H1 (cell line): ENCODE measurements at regions not wholly inside any gene's neighbourhood (a gene's known extent, or its start where the extent isn't known, plus 50 kb on each side); places are given as distances from the start of the nearest gene placed in this dataset.

Experiments used
- CTCF ChIA-PET: fragments of 300-600 bp; sonication (Branson Sonifier 250); formaldehyde crosslinking; loops from one replicate; lab custom pipeline; 2021; ENCODE audit not compliant: partially characterized antibody; lab: Charles Lee
- POLR2A ChIA-PET: fragments of 300-600 bp; sonication (Branson Sonifier 250); formaldehyde crosslinking; loops from one replicate; lab custom pipeline; 2021; ENCODE audit warnings: inconsistent platforms; ENCODE audit not compliant: partially characterized antibody; lab: Charles Lee
- DNase-seq, 2 experiments: peaks; one replicate each; pipeline versions ENCODE4 v3.0.0 to v3.0.0-alpha.2; 2010 to 2022; ENCODE audit warnings: low spot score in 2 of 2, low read depth in 1 of 2, mixed read lengths in 1 of 2
- FAIRE-seq: peaks from 2 replicates; lab custom pipeline; 2011; peaks lifted over from hg19 to GRCh38; lab: Jason Lieb, UNC
- H2AFZ ChIP-seq: 2 replicates; pipeline ENCODE4 v1.8.1; 2012; ENCODE audit warnings: low read length, inconsistent platforms
- H2AK5ac ChIP-seq: 2 replicates; pipeline ENCODE4 v1.6.1; 2013; ENCODE audit warnings: low read depth, low read length
- H2BK120ac ChIP-seq: replicated peaks from 2 replicates; pipeline ENCODE3; 2013; ENCODE audit warnings: low read depth, low read length, inconsistent platforms
- H2BK12ac ChIP-seq: 2 replicates; pipeline ENCODE4 v1.6.1; 2013; ENCODE audit warnings: low read depth, low read length
- H2BK15ac ChIP-seq: 2 replicates; pipeline ENCODE4 v1.6.1; 2013; ENCODE audit warnings: low read length
- H2BK20ac ChIP-seq: 2 replicates; pipeline ENCODE4 v1.6.1; 2013; ENCODE audit warnings: low read length
- H2BK5ac ChIP-seq: 2 replicates; pipeline ENCODE4 v1.6.1; 2013; ENCODE audit warnings: low read depth, low read length
- H3K14ac ChIP-seq: 2 replicates; pipeline ENCODE4 v1.6.1; 2013; ENCODE audit warnings: inconsistent platforms; ENCODE audit not compliant: insufficient read length
- H3K18ac ChIP-seq: 2 replicates; pipeline ENCODE4 v1.6.1; 2013; ENCODE audit warnings: low read length; ENCODE audit errors: extremely low read depth
- H3K23ac ChIP-seq: 2 replicates; pipeline ENCODE4 v1.6.1; 2013; ENCODE audit warnings: inconsistent platforms; ENCODE audit not compliant: insufficient read length
- H3K23me2 ChIP-seq: 2 replicates; pipeline ENCODE4 v1.6.1; 2013; ENCODE audit warnings: low read depth, low read length
- H3K27ac ChIP-seq: 2 replicates; pipeline ENCODE4 v1.6.1; 2011; ENCODE audit warnings: low read depth, low read length, inconsistent platforms
- H3K27me3 ChIP-seq, 4 experiments: replicated peaks in 1 of 4; 1 replicate in 1 of 4; 2 replicates in 3 of 4; pipeline versions ENCODE4 v1.6.1 to v1.8.1; 2011 to 2013; ENCODE audit warnings: low read length in 3 of 4, mild to moderate bottlenecking in 3 of 4, inconsistent platforms in 2 of 4, mixed read lengths in 2 of 4, moderate library complexity in 1 of 4; ENCODE audit not compliant: control insufficient read depth in 3 of 4, insufficient read depth in 3 of 4; ENCODE audit errors: extremely low read depth in 1 of 4
- H3K36me3 ChIP-seq, 4 experiments: 2 replicates each; pipeline versions ENCODE4 v1.6.1 to v1.8.1; 2011 to 2013; ENCODE audit warnings: mild to moderate bottlenecking in 4 of 4, low read length in 3 of 4, moderate library complexity in 2 of 4, control low read depth in 1 of 4, inconsistent platforms in 1 of 4; ENCODE audit not compliant: insufficient read depth in 4 of 4, control insufficient read depth in 2 of 4
- H3K4ac ChIP-seq: replicated peaks from 2 replicates; pipeline ENCODE3; 2013; ENCODE audit warnings: low read length, low read depth, mixed read lengths, inconsistent platforms; ENCODE audit not compliant: insufficient read length
- H3K4me1 ChIP-seq, 4 experiments: replicated peaks in 1 of 4; 1 replicate in 1 of 4; 2 replicates in 3 of 4; pipeline versions ENCODE4 v1.6.1 to v1.8.1; 2011 to 2013; ENCODE audit warnings: low read length in 3 of 4, inconsistent platforms in 2 of 4, mixed read lengths in 1 of 4; ENCODE audit not compliant: insufficient read depth in 4 of 4, control insufficient read depth in 3 of 4
- H3K4me2 ChIP-seq, 2 experiments: 2 replicates each; pipeline versions ENCODE4 v1.6.1 to v1.8.1; 2011 to 2013; ENCODE audit warnings: low read depth in 2 of 2, low read length in 2 of 2, control low read depth in 1 of 2, inconsistent platforms in 1 of 2, mild to moderate bottlenecking in 1 of 2; ENCODE audit not compliant: insufficient read depth in 1 of 2
- H3K4me3 ChIP-seq, 4 experiments: fragments of 200-600, 300-600 bp in 1 of 4; sonication (generic), shearing (Covaris generic), sonication (Bioruptor Twin) in 1 of 4; 2 replicates each; pipeline versions ENCODE4 v1.5.1 to v1.8.1; 2011 to 2016; ENCODE audit warnings: low read length in 4 of 4, low read depth in 3 of 4, control low read depth in 2 of 4, inconsistent platforms in 2 of 4, mild to moderate bottlenecking in 2 of 4, mixed read lengths in 1 of 4, moderate library complexity in 1 of 4; ENCODE audit not compliant: insufficient read depth in 2 of 4; ENCODE audit errors: extremely low read depth in 1 of 4
- H3K56ac ChIP-seq: replicated peaks from 2 replicates; pipeline ENCODE3; 2013; ENCODE audit warnings: low read depth, mild to moderate bottlenecking, mixed read lengths, low read length, inconsistent platforms; ENCODE audit not compliant: insufficient read length
- H3K79me1 ChIP-seq: 2 replicates; pipeline ENCODE4 v1.6.1; 2013; ENCODE audit warnings: low read depth, low read length, control low read depth
- H3K79me2 ChIP-seq, 2 experiments: 2 replicates each; pipeline versions ENCODE4 v1.6.1 to v1.8.1; 2012 to 2013; ENCODE audit warnings: low read length in 2 of 2, mild to moderate bottlenecking in 2 of 2, inconsistent platforms in 1 of 2; ENCODE audit not compliant: insufficient read depth in 2 of 2, control insufficient read depth in 1 of 2
- H3K9ac ChIP-seq, 4 experiments: replicated peaks in 1 of 4; 1 replicate in 1 of 4; 2 replicates in 3 of 4; pipeline versions ENCODE4 v1.6.1 to v1.8.1; 2011 to 2013; ENCODE audit warnings: low read depth in 3 of 4, low read length in 3 of 4, control low read depth in 2 of 4, mild to moderate bottlenecking in 2 of 4, moderate library complexity in 2 of 4, inconsistent platforms in 1 of 4; ENCODE audit errors: extremely low read depth in 1 of 4
- H3K9me3 ChIP-seq, 2 experiments: 2 replicates each; pipeline versions ENCODE4 v1.6.1 to v1.8.1; 2012 to 2013; ENCODE audit warnings: mild to moderate bottlenecking in 2 of 2, moderate library complexity in 2 of 2, control low read depth in 1 of 2, inconsistent platforms in 1 of 2, low read depth in 1 of 2, low read length in 1 of 2, mixed read lengths in 1 of 2; ENCODE audit not compliant: insufficient read depth in 2 of 2
- H4K20me1 ChIP-seq, 2 experiments: replicated peaks in 1 of 2; 2 replicates each; pipeline versions ENCODE3 to v1.8.1; 2011 to 2013; ENCODE audit warnings: inconsistent platforms in 2 of 2, low read length in 2 of 2, mild to moderate bottlenecking in 1 of 2; ENCODE audit not compliant: insufficient read depth in 2 of 2, control insufficient read depth in 1 of 2
- H4K5ac ChIP-seq: 2 replicates; pipeline ENCODE4 v1.6.1; 2013; ENCODE audit warnings: low read length, low read depth, mixed read lengths, inconsistent platforms; ENCODE audit not compliant: insufficient read length
- H4K8ac ChIP-seq: 2 replicates; pipeline ENCODE4 v1.8.0; 2013; ENCODE audit warnings: mild to moderate bottlenecking, moderate library complexity, low read length, inconsistent platforms; ENCODE audit not compliant: insufficient read depth; ENCODE audit errors: extremely low read depth
- H4K91ac ChIP-seq: replicated peaks from 2 replicates; pipeline ENCODE3; 2013; ENCODE audit warnings: low read length, mixed read lengths, inconsistent platforms; ENCODE audit not compliant: insufficient read length
- ASH2L ChIP-seq: fragments of 200-600, 300-600 bp; sonication (generic); IDR thresholded peaks from one replicate; pipeline ENCODE4 v1.7.1; 2017; ENCODE audit warnings: low read length
- CEBPB ChIP-seq: IDR thresholded peaks from 2 replicates; pipeline ENCODE4 v1.6.1; 2012; ENCODE audit warnings: low read depth, low read length
- CHD2 ChIP-seq: IDR thresholded peaks from 2 replicates; pipeline ENCODE4 v1.6.1; 2012; ENCODE audit warnings: low read length, improper control_type of control experiment
- EP300 ChIP-seq, 2 experiments: IDR thresholded peaks; 1 replicate in 1 of 2; 2 replicates in 1 of 2; pipeline ENCODE4 v1.6.1; 2011 to 2012; ENCODE audit warnings: low read depth in 2 of 2, low read length in 2 of 2, mild to moderate bottlenecking in 2 of 2, borderline replicate concordance in 1 of 2, inconsistent platforms in 1 of 2, moderate library complexity in 1 of 2
- FOSL1 ChIP-seq: IDR thresholded peaks from 2 replicates; pipeline ENCODE4 v1.6.1; 2011; ENCODE audit warnings: mild to moderate bottlenecking, low read depth, low read length, moderate library complexity; ENCODE audit not compliant: insufficient read depth
- KDM1A ChIP-seq: fragments of 200-600, 300-600 bp; sonication (generic); IDR thresholded peaks from 2 replicates; pipeline ENCODE4 v1.7.1; 2016; ENCODE audit warnings: mild to moderate bottlenecking, low read length, borderline replicate concordance
- KDM4A ChIP-seq: IDR thresholded peaks from one replicate; pipeline ENCODE4 v1.7.1; 2012; ENCODE audit warnings: low read depth, mild to moderate bottlenecking, moderate library complexity, low read length, inconsistent platforms; ENCODE audit not compliant: severe bottlenecking
- SIRT6 ChIP-seq: IDR thresholded peaks from one replicate; pipeline ENCODE4 v1.7.1; 2012; ENCODE audit warnings: low read length, inconsistent platforms
- SP1 ChIP-seq: IDR thresholded peaks from 2 replicates; pipeline ENCODE4 v1.6.1; 2011; ENCODE audit warnings: low read depth, low read length
- SP4 ChIP-seq: IDR thresholded peaks from 2 replicates; pipeline ENCODE4 v1.6.1; 2012; ENCODE audit warnings: low read length, inconsistent platforms
- SRF ChIP-seq: IDR thresholded peaks from 2 replicates; pipeline ENCODE4 v1.6.1; 2011; ENCODE audit warnings: mild to moderate bottlenecking, low read depth, low read length, moderate library complexity
- TBP ChIP-seq: IDR thresholded peaks from 2 replicates; pipeline ENCODE4 v1.6.1; 2011; ENCODE audit warnings: low read depth, low read length, improper control_type of control experiment
- TCF12 ChIP-seq: IDR thresholded peaks from 2 replicates; pipeline ENCODE4 v1.6.1; 2011; ENCODE audit warnings: low read depth, mild to moderate bottlenecking, low read length
- YY1 ChIP-seq: IDR thresholded peaks from 2 replicates; pipeline ENCODE4 v1.6.1; 2011; ENCODE audit warnings: low read depth, mild to moderate bottlenecking, low read length
- WGBS, 2 experiments: shearing (Covaris generic) in 1 of 2; methylation state at CpG; one replicate each; pipeline versions ENCODE4 v1.1.6 to v1.1.7; 2013 to 2015; ENCODE audit warnings: low lambda C conversion rate in 2 of 2, mixed read lengths in 2 of 2, inconsistent platforms in 1 of 2, low coverage in 1 of 2, missing lambda C conversion rate in 1 of 2; ENCODE audit not compliant: insufficient replicate concordance in 2 of 2, insufficient coverage in 1 of 2, insufficient read length in 1 of 2; ENCODE audit errors: extremely low coverage in 1 of 2, missing lambda C conversion rate in 1 of 2; 5-methylcytosine and 5-hydroxymethylcytosine counted together

DNA sequence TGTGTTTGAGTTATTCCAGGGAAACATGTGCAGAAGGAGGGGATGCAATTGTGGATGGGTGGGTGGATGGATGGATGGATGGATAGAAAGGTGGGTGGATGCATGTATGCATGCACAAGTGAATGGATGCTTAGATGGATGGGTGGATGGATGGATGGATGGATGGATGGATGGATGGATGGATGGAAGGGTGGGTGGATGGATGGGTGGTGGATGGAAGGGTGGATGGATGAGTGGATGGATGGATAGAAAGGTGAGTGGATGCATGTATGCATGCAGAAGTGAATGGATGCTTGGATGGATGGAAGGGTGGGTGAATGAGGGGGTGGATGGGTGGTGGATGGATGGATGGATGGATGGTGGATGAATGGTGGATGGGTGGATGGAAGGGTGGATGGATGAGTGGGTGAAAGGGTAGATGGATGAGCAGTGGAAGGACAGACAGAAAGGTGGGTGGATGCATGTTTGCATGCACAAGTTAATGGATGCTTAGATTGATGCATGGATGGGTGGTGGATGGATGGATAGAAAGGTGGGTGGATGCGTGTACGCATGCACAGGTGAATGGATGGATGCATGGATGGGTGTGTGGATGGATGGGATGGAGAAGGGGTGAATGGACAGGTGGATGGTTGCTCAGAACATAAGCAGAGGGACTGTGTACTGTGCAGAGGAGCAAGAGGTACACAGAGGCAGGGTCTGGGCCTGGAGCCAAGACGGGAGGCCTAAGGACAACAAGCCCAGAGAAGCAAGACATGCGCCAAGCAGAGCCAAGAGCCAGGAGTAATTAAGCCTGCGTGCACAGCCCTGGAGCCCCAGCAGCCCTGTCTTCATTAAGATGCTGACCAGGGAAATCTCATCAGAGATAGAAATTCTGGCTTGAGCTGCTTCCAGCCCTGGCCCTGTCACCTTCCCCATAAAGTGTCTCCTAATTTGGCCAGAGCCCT, 84.6 kb upstream of the PPP1R26 start:
- Histone ChIP-seq H4K8ac (no peak overlapping the region), H3K4me1 (peaks cover 0 to 8% (median 1%) of the 10 kb centered on the region in 4 experiments; a peak in 3 of 7 replicates), H2BK5ac (no peak overlapping the region), H3K4me3 (no peak overlapping the region), H2BK120ac (no peak overlapping the region), H3K27ac (no peak overlapping the region), H2BK20ac (no peak overlapping the region), H3K14ac (no peak overlapping the region), H3K56ac (no peak overlapping the region), H2BK15ac (no peak overlapping the region), H4K20me1 (no peaks in the 10 kb centered on the region), H4K5ac (no peak overlapping the region), H3K23me2 (peaks cover 5% of the 10 kb centered on the region; the same call in 1 of the 2 replicates), H2AFZ (no peak overlapping the region), H3K79me1 (no peaks in the 10 kb centered on the region), H3K36me3 (no peaks in the 10 kb centered on the region), H3K79me2 (no peaks in the 10 kb centered on the region), H3K4me2 (no peak overlapping the region), H3K9ac (no peak overlapping the region), H2AK5ac (no peak overlapping the region), H2BK12ac (no peak overlapping the region), H3K27me3 (no peaks in the 10 kb centered on the region; a peak in 1 of 7 replicates), H3K18ac (no peak overlapping the region), H3K9me3 (peaks cover 25 to 30% of the 10 kb centered on the region in 2 experiments), H3K23ac (no peak overlapping the region), H3K4ac (no peak overlapping the region), H4K91ac (no peak overlapping the region)
- CTCF ChIA-PET = interaction anchor here (1.1 kb wide), 1 partner anchor 308 kb away, joined by 3 read pairs; no protein-coding TSS in a partner anchor
- FAIRE-seq = no peak
- WGBS, 2 experiments = 91% methylated on average over 5 of the region's 5 CpGs; no CpG with 5 or more reads in 1 of the 2 experiments
- POLR2A ChIA-PET = no interaction called here
- no peak for DNase-seq
- TF ChIP-seq SIRT6 (no peak), TCF12 (no peak), TBP (no peak), SP1 (no peak), SP4 (no peak), KDM4A (no peak), YY1 (no peak), KDM1A (no peak), FOSL1 (no peak), ASH2L (no peak), SRF (no peak), CHD2 (no peak), CEBPB (no peak), EP300 (IDR thresholded peaks at IDR 0.05; ENCODE audit: borderline replicate concordance in 1 of 2, low read depth in 2 of 2, low read length in 2 of 2) (no peak)
